ENCODE measurements at regions not wholly inside any gene's neighbourhood (a gene's known extent, or its start where the extent isn't known, plus 50 kb on each side); places are given as distances from the start of the nearest gene placed in this dataset.

- peak; percentile 60 for DNase-seq
These were observed 113.2 kb upstream of the SDK2 start for GRCh38 chr17:73757420-73757819.

- no peak for DNase-seq
These were observed 114.0 kb upstream of the SDK2 start for GRCh38 chr17:73758245-73758644.

GRCh38 chr17:73759324-73759723 is 115.1 kb upstream of the SDK2 start:
- no peak for DNase-seq

- DNase-seq, result no peak
These were observed 115.6 kb upstream of the SDK2 start for GRCh38 chr17:73759734-73760438.

- no peak for DNase-seq
These were observed 116.2 kb upstream of the SDK2 start for GRCh38 chr17:73760439-73760758.

- DNase-seq, result no peak
These were observed 121.7 kb upstream of the SDK2 start for GRCh38 chr17:73765824-73766563.

- DNase-seq, result no peak
These were observed 123.5 kb upstream of the SDK2 start for GRCh38 chr17:73767696-73768095.

GRCh38 chr17:73768691-73769090 is 124.4 kb upstream of the SDK2 start:
- no peak for DNase-seq

GRCh38 chr17:73769479-73769878 is 125.2 kb upstream of the SDK2 start:
- no peak for DNase-seq

GRCh38 chr17:73770115-73770848 is 126.0 kb upstream of the SDK2 start:
- DNase-seq, result peak; percentile 59

GRCh38 chr17:73770849-73771229 is 126.6 kb upstream of the SDK2 start:
- no peak for DNase-seq

GRCh38 chr17:73772107-73772705 is 128.0 kb upstream of the SDK2 start:
- no peak for DNase-seq

- no peak for DNase-seq
These were observed 129.5 kb upstream of the SDK2 start for GRCh38 chr17:73773702-73774101.

GRCh38 chr17:73774852-73775251 is 130.6 kb upstream of the SDK2 start:
- DNase-seq, result no peak

- no peak for DNase-seq
These were observed 132.3 kb upstream of the SDK2 start for GRCh38 chr17:73776351-73777130.

- DNase-seq, result no peak
These were observed 132.8 kb upstream of the SDK2 start for GRCh38 chr17:73777131-73777449.

- no peak for DNase-seq
These were observed 138.0 kb upstream of the SDK2 start for GRCh38 chr17:73782231-73782630.

- DNase-seq, result no peak
These were observed 138.6 kb upstream of the SDK2 start for GRCh38 chr17:73782641-73783381.

GRCh38 chr17:73783382-73783766 is 139.1 kb upstream of the SDK2 start:
- DNase-seq, result no peak

- no peak for DNase-seq
These were observed 139.8 kb upstream of the SDK2 start for GRCh38 chr17:73783945-73784603.

- DNase-seq, result no peak
These were observed 141.3 kb upstream of the SDK2 start for GRCh38 chr17:73785496-73785895.

All from NCI-H2081 treated with DMSO at 0.1 percent for 48 hours (cell line).